Brain microvascular endothelial cell (primary cell): ENCODE measurements at regions not wholly inside any gene's neighbourhood (a gene's known extent, or its start where the extent isn't known, plus 50 kb on each side); places are given as distances from the start of the nearest gene placed in this dataset.
"Not testable (repeated sequence)": the region's sequence is repeated elsewhere in the genome, so short reads cannot be mapped to it uniquely, and the experiment has no call there.

ENCODE experiments used
- DNase-seq: peaks from one replicate; pipeline ENCODE4 v3.0.0-alpha.2; 2020
- H3K27ac ChIP-seq: fragments of 250-450 bp; sonication (Bioruptor Pico); 2 replicates; pipeline ENCODE4 v1.5.1; 2020; ENCODE audit warnings: mild to moderate bottlenecking, moderate library complexity
- H3K27me3 ChIP-seq: fragments of 250-450 bp; sonication (Bioruptor Pico); replicated peaks from 2 replicates; pipeline ENCODE4 v1.5.1; 2020; ENCODE audit warnings: mild to moderate bottlenecking
- H3K36me3 ChIP-seq: fragments of 250-450 bp; sonication (Bioruptor Pico); replicated peaks from 2 replicates; pipeline ENCODE4 v1.5.1; 2020; ENCODE audit warnings: mild to moderate bottlenecking
- H3K4me3 ChIP-seq: 2 replicates; pipeline ENCODE4 v1.5.1; 2011; ENCODE audit warnings: low read depth, mild to moderate bottlenecking, control low read depth, low read length, moderate library complexity
- in situ Hi-C: cut with HindIII; loops from 2 replicates; pipeline ENCODE4 v1.10.0; 2017; ENCODE audit warnings: low sequenced_read_pairs, low pct_ligation_motif_present
- TF ChIP-seq, protein P1 (sequence below): IDR thresholded peaks from 2 replicates; pipeline ENCODE4 v1.5.1; 2011; ENCODE audit warnings: low read depth, mild to moderate bottlenecking, moderate library complexity, low read length, control low read depth, inconsistent platforms; ENCODE audit errors: missing control alignments

- Histone ChIP-seq H3K4me3 (no peak overlapping the region), H3K36me3 (no peaks in the 10 kb centered on the region), H3K27me3 (no peaks in the 10 kb centered on the region), H3K27ac (no peak overlapping the region)
- in situ Hi-C loops: no loop called here
- DNase-seq: no peak
- TF ChIP-seq, protein P1, sequence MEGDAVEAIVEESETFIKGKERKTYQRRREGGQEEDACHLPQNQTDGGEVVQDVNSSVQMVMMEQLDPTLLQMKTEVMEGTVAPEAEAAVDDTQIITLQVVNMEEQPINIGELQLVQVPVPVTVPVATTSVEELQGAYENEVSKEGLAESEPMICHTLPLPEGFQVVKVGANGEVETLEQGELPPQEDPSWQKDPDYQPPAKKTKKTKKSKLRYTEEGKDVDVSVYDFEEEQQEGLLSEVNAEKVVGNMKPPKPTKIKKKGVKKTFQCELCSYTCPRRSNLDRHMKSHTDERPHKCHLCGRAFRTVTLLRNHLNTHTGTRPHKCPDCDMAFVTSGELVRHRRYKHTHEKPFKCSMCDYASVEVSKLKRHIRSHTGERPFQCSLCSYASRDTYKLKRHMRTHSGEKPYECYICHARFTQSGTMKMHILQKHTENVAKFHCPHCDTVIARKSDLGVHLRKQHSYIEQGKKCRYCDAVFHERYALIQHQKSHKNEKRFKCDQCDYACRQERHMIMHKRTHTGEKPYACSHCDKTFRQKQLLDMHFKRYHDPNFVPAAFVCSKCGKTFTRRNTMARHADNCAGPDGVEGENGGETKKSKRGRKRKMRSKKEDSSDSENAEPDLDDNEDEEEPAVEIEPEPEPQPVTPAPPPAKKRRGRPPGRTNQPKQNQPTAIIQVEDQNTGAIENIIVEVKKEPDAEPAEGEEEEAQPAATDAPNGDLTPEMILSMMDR: no peak
Observed at GRCh38 chr3:83230376-83230775, 1468.9 kb upstream of the GBE1 start.

DNA sequence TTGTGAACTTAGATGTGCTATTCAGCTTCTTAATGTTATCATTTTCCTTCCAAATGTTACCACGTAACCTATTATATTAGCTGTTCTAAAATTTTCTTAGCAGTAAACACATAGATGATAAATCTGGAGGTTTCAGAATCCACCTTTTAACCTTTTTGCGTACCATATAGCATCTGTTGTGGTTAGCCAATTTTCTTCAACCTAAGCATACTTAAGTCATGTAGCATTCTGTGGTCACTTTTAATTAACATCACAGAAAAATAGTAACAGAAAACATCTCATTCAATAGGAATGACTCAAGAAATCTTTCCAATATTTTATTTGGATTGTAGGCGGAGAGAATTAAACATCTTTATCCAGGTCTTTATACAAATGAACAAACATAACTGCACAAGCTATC, 1465.3 kb upstream of the GBE1 start:
- H3K27ac ChIP-seq: no peak overlapping the region
- TF ChIP-seq, protein P1: no peak
- no peaks in the 10 kb centered on the region for H3K27me3 ChIP-seq
- no peaks in the 10 kb centered on the region for H3K36me3 ChIP-seq
- DNase-seq: no peak
- no peak overlapping the region for H3K4me3 ChIP-seq
- in situ Hi-C loops: no loop called here

DNA sequence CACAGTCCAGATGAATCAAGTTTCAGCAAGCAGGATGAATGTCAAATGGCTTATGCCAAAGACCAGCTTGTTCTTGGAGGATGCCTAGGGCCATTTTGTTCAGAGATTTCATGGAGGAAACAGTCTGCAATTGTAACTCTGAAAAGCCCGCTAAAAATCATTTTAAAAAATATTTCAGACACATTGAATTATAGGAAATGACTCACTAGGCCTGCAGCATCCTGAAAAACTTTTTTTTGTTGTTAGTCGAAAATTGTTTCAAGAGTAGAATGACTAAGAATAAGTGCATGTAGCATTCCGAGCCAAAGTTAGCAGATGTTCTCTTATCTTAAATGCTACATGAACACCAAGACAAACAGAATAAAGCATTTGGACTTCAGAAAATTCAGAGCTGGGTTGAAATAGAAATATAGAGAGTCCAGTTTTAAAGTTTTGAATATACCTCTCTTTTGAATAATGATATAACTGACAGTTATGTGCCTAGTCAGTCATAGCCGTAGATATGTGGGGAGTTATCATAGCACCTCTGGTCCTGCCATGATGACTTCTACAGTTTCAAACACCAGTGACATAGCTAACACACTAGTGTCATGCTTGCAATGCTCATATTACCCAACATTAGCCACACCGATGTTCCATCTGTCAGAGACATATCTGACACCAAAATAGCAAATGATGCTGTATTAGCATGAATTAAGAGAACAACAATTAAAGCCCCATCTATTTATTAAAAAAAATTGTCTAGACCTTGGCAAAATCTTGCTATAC, 1462.8 kb upstream of the GBE1 start:
- H3K4me3 ChIP-seq: no peak overlapping the region
- in situ Hi-C loops: no loop called here
- H3K36me3 ChIP-seq: no peaks in the 10 kb centered on the region
- H3K27me3 ChIP-seq: no peaks in the 10 kb centered on the region
- no peak overlapping the region for H3K27ac ChIP-seq
- TF ChIP-seq, protein P1: no peak
- peak; percentile 74 for DNase-seq

GRCh38 chr3:83218383-83219200, 1457.1 kb upstream of the GBE1 start:
- in situ Hi-C loops: no loop called here
- DNase-seq: no peak
- TF ChIP-seq, protein P1: no peak
- Histone ChIP-seq H3K27me3 (no peaks in the 10 kb centered on the region), H3K27ac (no peak overlapping the region), H3K36me3 (no peaks in the 10 kb centered on the region), H3K4me3 (no peak overlapping the region)

DNA sequence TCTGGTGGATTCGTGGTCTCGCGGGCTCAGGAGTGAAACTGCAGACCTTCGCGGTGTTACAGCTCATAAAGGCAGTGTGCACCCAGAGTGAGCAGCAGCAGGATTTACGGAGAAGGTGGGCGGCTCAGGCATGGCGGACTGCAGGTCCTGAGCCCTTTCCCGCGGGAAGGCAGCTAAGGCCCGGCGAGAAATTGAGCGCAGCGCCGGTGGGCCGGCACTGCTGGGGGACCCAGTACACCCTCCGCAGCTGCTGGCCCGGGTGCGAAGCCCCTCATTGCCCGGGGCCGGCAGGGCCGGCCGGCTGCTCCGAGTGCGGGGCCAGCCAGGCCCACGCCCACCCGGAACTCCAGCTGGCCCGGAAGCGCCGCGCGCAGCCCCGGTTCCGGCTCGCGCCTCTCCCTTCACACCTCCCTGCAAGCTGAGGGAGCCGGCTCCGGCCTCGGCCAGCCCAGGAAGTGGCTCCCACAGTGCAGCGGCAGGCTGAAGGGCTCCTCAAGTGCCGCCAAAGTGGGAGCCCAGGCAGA, 1456.2 kb upstream of the GBE1 start:
- DNase-seq, in situ Hi-C loops: not testable (repeated sequence)

DNA sequence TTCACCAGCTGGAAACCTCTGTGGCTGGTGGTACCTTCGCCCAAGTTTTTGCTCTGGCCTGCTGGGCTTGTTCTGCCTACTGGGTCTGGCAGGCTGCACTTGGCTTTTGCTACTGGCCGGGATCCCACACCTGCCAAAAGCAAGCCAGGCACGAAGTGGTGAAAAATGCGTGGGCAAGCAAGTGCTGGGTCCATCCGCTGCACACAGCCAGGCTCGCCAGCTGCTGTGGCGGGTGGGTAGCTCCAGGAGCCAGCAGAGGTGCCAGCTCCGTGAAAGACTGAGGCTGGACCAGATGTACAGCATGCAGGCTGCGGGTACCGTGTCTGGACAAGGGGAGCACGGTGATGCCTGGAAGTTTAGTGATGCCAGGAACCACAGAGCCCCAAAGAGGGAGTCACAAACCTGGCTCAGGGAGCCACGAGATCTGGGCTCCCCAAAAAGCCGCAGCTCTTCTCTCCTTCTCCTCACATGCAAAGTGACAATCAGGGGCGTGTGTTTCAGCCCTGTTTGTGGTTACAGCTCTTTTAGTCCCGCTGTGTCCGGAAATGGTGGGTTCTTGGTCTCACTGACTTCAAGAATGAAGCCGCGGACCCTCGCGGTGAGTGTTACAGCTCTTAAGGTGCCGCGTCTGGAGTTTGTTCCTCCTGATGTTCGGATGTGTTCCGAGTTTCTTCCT, 1455.6 kb upstream of the GBE1 start:
- in situ Hi-C loops: no loop called here
- DNase-seq: no peak
- no peaks in the 10 kb centered on the region for H3K36me3 ChIP-seq
- no peak overlapping the region for H3K4me3 ChIP-seq
- H3K27me3 ChIP-seq: no peaks in the 10 kb centered on the region
- H3K27ac ChIP-seq: no peak overlapping the region
- TF ChIP-seq, protein P1: no peak

More for the DNA sequence above, 1456.2 kb upstream of the GBE1 start:
- not testable (repeated sequence) for H3K27me3 ChIP-seq, H3K4me3 ChIP-seq, H3K27ac ChIP-seq, H3K36me3 ChIP-seq
